ENCODE measurements at regions not wholly inside any gene's neighbourhood (a gene's known extent, or its start where the extent isn't known, plus 50 kb on each side); places are given as distances from the start of the nearest gene placed in this dataset.

DNA sequence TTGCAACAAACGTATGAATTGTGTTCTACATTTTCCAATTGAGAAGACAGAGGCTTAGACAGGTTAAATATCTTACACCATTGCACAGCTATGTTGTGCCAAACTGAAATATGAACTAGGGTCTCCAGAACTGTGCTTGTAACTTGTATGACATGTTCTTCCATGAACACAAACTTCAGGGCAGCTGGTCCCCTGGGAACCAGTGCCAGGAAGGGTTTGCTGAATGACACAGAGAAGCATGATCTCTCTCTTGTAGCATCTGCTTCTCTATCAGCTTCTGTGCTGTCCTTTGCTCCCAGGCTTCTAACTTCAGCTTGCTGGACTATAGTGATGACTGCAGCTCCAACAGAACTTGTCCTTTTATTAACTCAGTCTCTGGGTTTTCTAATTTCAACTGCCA, 385.5 kb downstream of the SIPA1L2 start:
- Histone ChIP-seq H4K20me1 (replicated peaks in 1 of 2; ENCODE audit: control insufficient read depth in 1 of 2, insufficient read depth in 2 of 2, low read length in 2 of 2) (no peaks in the 10 kb centered on the region), H4K5ac (ENCODE audit: insufficient read length, low read depth, low read length) (no peak overlapping the region), H2BK5ac (ENCODE audit: low read depth, low read length) (no peak overlapping the region), H3K27me3 (replicated peaks in 1 of 4; ENCODE audit: control insufficient read depth in 3 of 4, extremely low read depth in 1 of 4, insufficient read depth in 3 of 4, low read length in 3 of 4) (peaks cover 1 to 18% (median 8%) of the 10 kb centered on the region in 4 experiments), H3K4me3 (ENCODE audit: extremely low read depth in 1 of 4, insufficient read depth in 2 of 4, low read depth in 3 of 4, low read length in 4 of 4) (no peak overlapping the region), H3K14ac (ENCODE audit: insufficient read length) (no peak overlapping the region), H3K56ac (replicated peaks; ENCODE audit: insufficient read length, low read depth, low read length) (no peak overlapping the region), H3K4me2 (ENCODE audit: insufficient read depth in 1 of 2, low read depth in 2 of 2, low read length in 2 of 2) (no peak overlapping the region), H4K91ac (replicated peaks; ENCODE audit: insufficient read length, low read length) (no peak overlapping the region), H3K9me3 (ENCODE audit: insufficient read depth in 2 of 2, low read depth in 1 of 2, low read length in 1 of 2) (no peaks in the 10 kb centered on the region), H2BK12ac (ENCODE audit: low read depth, low read length) (no peak overlapping the region), H3K4me1 (replicated peaks in 1 of 4; ENCODE audit: control insufficient read depth in 3 of 4, insufficient read depth in 4 of 4, low read length in 3 of 4) (no peaks in the 10 kb centered on the region), H2BK20ac (ENCODE audit: low read length) (no peak overlapping the region), H2BK15ac (ENCODE audit: low read length) (no peak overlapping the region), H3K23ac (ENCODE audit: insufficient read length) (no peak overlapping the region), H4K8ac (ENCODE audit: extremely low read depth, insufficient read depth, low read length) (no peak overlapping the region), H3K4ac (replicated peaks; ENCODE audit: insufficient read length, low read depth, low read length) (no peak overlapping the region), H2BK120ac (replicated peaks; ENCODE audit: low read depth, low read length) (no peak overlapping the region), H2AK5ac (ENCODE audit: low read depth, low read length) (no peak overlapping the region), H3K79me1 (ENCODE audit: low read depth, low read length) (no peaks in the 10 kb centered on the region), H3K9ac (replicated peaks in 1 of 4; ENCODE audit: extremely low read depth in 1 of 4, low read depth in 3 of 4, low read length in 3 of 4) (no peak overlapping the region), H3K27ac (ENCODE audit: low read depth, low read length) (no peak overlapping the region), H2AFZ (ENCODE audit: low read length) (no peak overlapping the region), H3K18ac (ENCODE audit: extremely low read depth, low read length) (no peak overlapping the region), H3K79me2 (ENCODE audit: control insufficient read depth in 1 of 2, insufficient read depth in 2 of 2, low read length in 2 of 2) (no peaks in the 10 kb centered on the region), H3K36me3 (ENCODE audit: control insufficient read depth in 2 of 4, insufficient read depth in 4 of 4, low read length in 3 of 4) (no peaks in the 10 kb centered on the region), H3K23me2 (ENCODE audit: low read depth, low read length) (no peaks in the 10 kb centered on the region)
- FAIRE-seq (no peak), DNase-seq (ENCODE audit: low read depth in 1 of 2, low spot score in 2 of 2) (no peak)
- ChIA-PET CTCF (ENCODE audit: partially characterized antibody) (interaction anchor here (1.1 to 2.6 kb wide), 2 partner anchors 62 to 102 kb away, joined by 3 to 5 read pairs; no protein-coding TSS in a partner anchor), POLR2A (ENCODE audit: partially characterized antibody) (no interaction called here)
- WGBS, 2 experiments (ENCODE audit: extremely low coverage in 1 of 2, insufficient coverage in 1 of 2, insufficient read length in 1 of 2, insufficient replicate concordance in 2 of 2, low coverage in 1 of 2, low lambda C conversion rate in 2 of 2, missing lambda C conversion rate in 1 of 2): 90% methylated on average over 1 of the region's 1 CpG; no CpG with 5 or more reads in 1 of the 2 experiments
- TF ChIP-seq RBBP5 (IDR thresholded peaks at IDR 0.05; ENCODE audit: borderline replicate concordance, low read depth, low read length): no peak
- TF ChIP-seq CBX8 (IDR thresholded peaks at IDR 0.05; ENCODE audit: borderline replicate concordance, low read depth, low read length): no peak
- no peak for TF ChIP-seq SRF (IDR thresholded peaks at IDR 0.05; ENCODE audit: low read depth, low read length)
- TF ChIP-seq NRF1 (IDR thresholded peaks at IDR 0.05; ENCODE audit: low read depth, low read length): no peak
- TF ChIP-seq PHF8 (conservative IDR thresholded peaks at IDR 0.05; ENCODE audit: low read depth, low read length): no peak
- no peak for TF ChIP-seq CTBP2 (IDR thresholded peaks at IDR 0.05; ENCODE audit: borderline replicate concordance, insufficient read depth, insufficient read length, low read length)
- TF ChIP-seq TCF12 (IDR thresholded peaks at IDR 0.05; ENCODE audit: low read depth, low read length): no peak
- TF ChIP-seq POLR2AphosphoS5 (IDR thresholded peaks at IDR 0.05; ENCODE audit: low read depth, low read length): no peak
- TF ChIP-seq CHD1 (IDR thresholded peaks at IDR 0.05; ENCODE audit: low read depth, low read length): no peak
- TF ChIP-seq EP300 (IDR thresholded peaks at IDR 0.05; ENCODE audit: borderline replicate concordance in 1 of 2, low read depth in 2 of 2, low read length in 2 of 2): no peak
- no peak for TF ChIP-seq TAF1 (IDR thresholded peaks at IDR 0.05; ENCODE audit: low read depth, low read length)
- TF ChIP-seq, protein P1, sequence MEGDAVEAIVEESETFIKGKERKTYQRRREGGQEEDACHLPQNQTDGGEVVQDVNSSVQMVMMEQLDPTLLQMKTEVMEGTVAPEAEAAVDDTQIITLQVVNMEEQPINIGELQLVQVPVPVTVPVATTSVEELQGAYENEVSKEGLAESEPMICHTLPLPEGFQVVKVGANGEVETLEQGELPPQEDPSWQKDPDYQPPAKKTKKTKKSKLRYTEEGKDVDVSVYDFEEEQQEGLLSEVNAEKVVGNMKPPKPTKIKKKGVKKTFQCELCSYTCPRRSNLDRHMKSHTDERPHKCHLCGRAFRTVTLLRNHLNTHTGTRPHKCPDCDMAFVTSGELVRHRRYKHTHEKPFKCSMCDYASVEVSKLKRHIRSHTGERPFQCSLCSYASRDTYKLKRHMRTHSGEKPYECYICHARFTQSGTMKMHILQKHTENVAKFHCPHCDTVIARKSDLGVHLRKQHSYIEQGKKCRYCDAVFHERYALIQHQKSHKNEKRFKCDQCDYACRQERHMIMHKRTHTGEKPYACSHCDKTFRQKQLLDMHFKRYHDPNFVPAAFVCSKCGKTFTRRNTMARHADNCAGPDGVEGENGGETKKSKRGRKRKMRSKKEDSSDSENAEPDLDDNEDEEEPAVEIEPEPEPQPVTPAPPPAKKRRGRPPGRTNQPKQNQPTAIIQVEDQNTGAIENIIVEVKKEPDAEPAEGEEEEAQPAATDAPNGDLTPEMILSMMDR (IDR thresholded peaks at IDR 0.05; ENCODE audit: control extremely low read depth in 1 of 3, insufficient read depth in 1 of 3, low read depth in 1 of 3, low read length in 3 of 3): no peak

Data from H1 (cell line).